GM19099 (cell line): ENCODE measurements at regions not wholly inside any gene's neighbourhood (a gene's known extent, or its start where the extent isn't known, plus 50 kb on each side); places are given as distances from the start of the nearest gene placed in this dataset.

Experiments
- POLR2A ChIP-seq: IDR thresholded peaks from 3 replicates; pipeline ENCODE4 v1.6.1; 2011; ENCODE audit warnings: low read depth; ENCODE audit not compliant: insufficient read length; ENCODE audit errors: extremely low read depth

- no peak for TF ChIP-seq POLR2A
Observed at GRCh38 chr5:28110781-28111180, 1072.4 kb upstream of the CDH9 start.

GRCh38 chr5:28104080-28104479 is 1065.7 kb upstream of the CDH9 start:
- TF ChIP-seq POLR2A: no peak

- TF ChIP-seq POLR2A: no peak
Observed at GRCh38 chr5:28084069-28084468, 1045.7 kb upstream of the CDH9 start.

- no peak for TF ChIP-seq POLR2A
Observed at GRCh38 chr5:28082610-28083009, 1044.2 kb upstream of the CDH9 start.

- TF ChIP-seq POLR2A: no peak
Observed at GRCh38 chr5:28077291-28078240, 1039.2 kb upstream of the CDH9 start.

- no peak for TF ChIP-seq POLR2A
Observed at GRCh38 chr5:28066856-28067255, 1028.5 kb upstream of the CDH9 start.

- TF ChIP-seq POLR2A: no peak
Observed at GRCh38 chr5:28065656-28066055, 1027.3 kb upstream of the CDH9 start.

- TF ChIP-seq POLR2A: no peak
Observed at GRCh38 chr5:28046596-28046995, 1008.2 kb upstream of the CDH9 start.

- TF ChIP-seq POLR2A: no peak
Observed at GRCh38 chr5:28027851-28028250, 989.5 kb upstream of the CDH9 start.

- no peak for TF ChIP-seq POLR2A
Observed at GRCh38 chr5:28017178-28017577, 978.8 kb upstream of the CDH9 start.

- TF ChIP-seq POLR2A: no peak
Observed at GRCh38 chr5:28014779-28015178, 976.4 kb upstream of the CDH9 start.

GRCh38 chr5:28012538-28012937 is 974.2 kb upstream of the CDH9 start:
- no peak for TF ChIP-seq POLR2A

GRCh38 chr5:28009576-28009975 is 971.2 kb upstream of the CDH9 start:
- no peak for TF ChIP-seq POLR2A

GRCh38 chr5:27996665-27997064 is 958.3 kb upstream of the CDH9 start:
- TF ChIP-seq POLR2A: no peak

- TF ChIP-seq POLR2A: no peak
Observed at GRCh38 chr5:27995867-27996266, 957.5 kb upstream of the CDH9 start.

- no peak for TF ChIP-seq POLR2A
Observed at GRCh38 chr5:27978322-27978721, 939.9 kb upstream of the CDH9 start.

GRCh38 chr5:27969157-27969556 is 930.8 kb upstream of the CDH9 start:
- no peak for TF ChIP-seq POLR2A

- no peak for TF ChIP-seq POLR2A
Observed at GRCh38 chr5:27963050-27963783, 924.8 kb upstream of the CDH9 start.
